ENCODE measurements at regions not wholly inside any gene's neighbourhood (a gene's known extent, or its start where the extent isn't known, plus 50 kb on each side); places are given as distances from the start of the nearest gene placed in this dataset.
A peak's percentile ranks its signal among the peaks of the same experiment; 100 is the strongest.
"Not testable (repeated sequence)": the region's sequence is repeated elsewhere in the genome, so short reads cannot be mapped to it uniquely, and the experiment has no call there.

GRCh38 chr11:81792416-81792815 is 941.2 kb downstream of the FAM181B start:
- TF ChIP-seq CTCF (IDR thresholded peaks at IDR 0.05; ENCODE audit: insufficient read depth, low read length, severe bottlenecking): no peak
- H3K4me3 ChIP-seq (ENCODE audit: low read depth, low read length): no peak overlapping the region
- no peaks in the 10 kb centered on the region for H3K27me3 ChIP-seq (ENCODE audit: control insufficient read depth, insufficient read depth, low read length)
- DNase-seq (ENCODE audit: low read depth) (no peak), FAIRE-seq (no peak)
- H3K36me3 ChIP-seq (ENCODE audit: control insufficient read depth, insufficient read depth, low read length): no peaks in the 10 kb centered on the region

GRCh38 chr11:81787584-81788049 is 946.0 kb downstream of the FAM181B start:
- no peak for TF ChIP-seq CTCF (IDR thresholded peaks at IDR 0.05; ENCODE audit: insufficient read depth, low read length, severe bottlenecking)
- DNase-seq (ENCODE audit: low read depth) (peak; percentile 33), FAIRE-seq (no peak)
- no peaks in the 10 kb centered on the region for H3K27me3 ChIP-seq (ENCODE audit: control insufficient read depth, insufficient read depth, low read length)
- H3K36me3 ChIP-seq (ENCODE audit: control insufficient read depth, insufficient read depth, low read length): no peaks in the 10 kb centered on the region
- H3K4me3 ChIP-seq (ENCODE audit: low read depth, low read length): no peak overlapping the region

- no peak for TF ChIP-seq CTCF (IDR thresholded peaks at IDR 0.05; ENCODE audit: insufficient read depth, low read length, severe bottlenecking)
- Histone ChIP-seq H3K4me3 (ENCODE audit: low read depth, low read length) (no peak overlapping the region), H3K36me3 (ENCODE audit: control insufficient read depth, insufficient read depth, low read length) (no peaks in the 10 kb centered on the region), H3K27me3 (ENCODE audit: control insufficient read depth, insufficient read depth, low read length) (no peaks in the 10 kb centered on the region)
- peak; percentile 4 for DNase-seq (ENCODE audit: low read depth)
- no peak for FAIRE-seq
Measured at GRCh38 chr11:81772166-81772565, 961.5 kb downstream of the FAM181B start.

- FAIRE-seq; DNase-seq (ENCODE audit: low read depth); H3K4me3 ChIP-seq (ENCODE audit: low read depth, low read length); H3K27me3 ChIP-seq (ENCODE audit: control insufficient read depth, insufficient read depth, low read length); H3K36me3 ChIP-seq (ENCODE audit: control insufficient read depth, insufficient read depth, low read length): not testable (repeated sequence)
Measured at GRCh38 chr11:81769906-81770305, 963.8 kb downstream of the FAM181B start.

GRCh38 chr11:81756864-81757595 is 976.6 kb downstream of the FAM181B start:
- H3K36me3 ChIP-seq (ENCODE audit: control insufficient read depth, insufficient read depth, low read length): no peaks in the 10 kb centered on the region
- no peaks in the 10 kb centered on the region for H3K27me3 ChIP-seq (ENCODE audit: control insufficient read depth, insufficient read depth, low read length)
- no peak overlapping the region for H3K4me3 ChIP-seq (ENCODE audit: low read depth, low read length)
- no peak for TF ChIP-seq CTCF (IDR thresholded peaks at IDR 0.05; ENCODE audit: insufficient read depth, low read length, severe bottlenecking)
- DNase-seq (ENCODE audit: low read depth) (no peak), FAIRE-seq (no peak)

GRCh38 chr11:81749245-81749644 is 984.4 kb downstream of the FAM181B start:
- no peak for DNase-seq (ENCODE audit: low read depth)
- Histone ChIP-seq H3K27me3 (ENCODE audit: control insufficient read depth, insufficient read depth, low read length) (no peaks in the 10 kb centered on the region), H3K4me3 (ENCODE audit: low read depth, low read length) (no peak overlapping the region), H3K36me3 (ENCODE audit: control insufficient read depth, insufficient read depth, low read length) (no peaks in the 10 kb centered on the region)
- no peak for TF ChIP-seq CTCF (IDR thresholded peaks at IDR 0.05; ENCODE audit: insufficient read depth, low read length, severe bottlenecking)
- no peak for FAIRE-seq
